NCI-H82 treated with DMSO at 0.1 percent for 48 hours (cell line): ENCODE measurements at regions not wholly inside any gene's neighbourhood (a gene's known extent, or its start where the extent isn't known, plus 50 kb on each side); places are given as distances from the start of the nearest gene placed in this dataset.
"Not testable (repeated sequence)": the region's sequence is repeated elsewhere in the genome, so short reads cannot be mapped to it uniquely, and the experiment has no call there.

Source experiments
- DNase-seq: peaks from one replicate; lab custom pipeline; 2025; ENCODE audit not compliant: unreplicated experiment; lab: John Stamatoyannopoulos, UW

- DNase-seq: not testable (repeated sequence)
These were observed 1421.7 kb upstream of the PCDH10 start for GRCh38 chr4:131727418-131727817.

DNA sequence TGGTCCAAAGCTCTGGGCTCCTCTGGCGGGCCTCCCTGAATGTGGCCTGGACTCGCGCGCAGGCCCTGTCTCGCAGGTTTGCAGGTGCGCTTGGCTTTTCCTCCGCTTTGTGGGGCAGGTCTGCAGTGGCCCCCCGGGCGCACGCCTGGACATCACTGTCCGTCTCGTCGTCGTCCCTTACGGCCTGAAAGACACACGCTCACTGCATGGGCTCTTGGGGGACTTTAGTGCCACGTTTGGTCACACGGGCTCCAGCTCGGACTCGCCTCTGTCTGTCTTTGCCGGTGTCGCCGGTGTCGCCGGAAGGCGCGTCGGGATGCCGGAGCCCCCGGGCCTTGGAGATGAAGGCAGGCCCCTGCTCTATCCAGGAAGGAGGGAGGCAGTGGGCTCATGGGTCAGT lies 1419.9 kb upstream of the PCDH10 start:
- not testable (repeated sequence) for DNase-seq

GRCh38 chr4:131729716-131730398 lies 1419.2 kb upstream of the PCDH10 start:
- DNase-seq: not testable (repeated sequence)

DNA sequence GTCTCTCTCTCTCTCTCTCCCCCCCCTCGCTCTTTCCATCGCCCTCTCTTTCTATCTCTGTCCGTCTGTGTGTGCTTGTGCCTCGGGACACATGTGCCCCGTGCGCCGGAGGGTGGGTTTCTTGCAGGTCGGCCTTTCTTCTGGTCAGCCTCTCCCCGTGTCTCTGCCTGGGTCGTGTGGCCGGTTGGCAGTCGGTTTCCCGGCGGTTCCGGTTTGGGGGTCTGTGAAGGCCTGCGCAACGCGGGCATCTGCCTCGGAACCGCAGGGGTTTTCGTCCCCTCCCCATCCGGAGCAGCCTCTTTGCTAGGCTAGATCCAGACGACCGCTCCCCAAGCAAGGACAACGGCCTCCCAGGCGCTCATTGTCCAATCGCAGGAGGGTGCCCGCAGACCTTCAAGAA lies 1418.5 kb upstream of the PCDH10 start:
- not testable (repeated sequence) for DNase-seq

DNA sequence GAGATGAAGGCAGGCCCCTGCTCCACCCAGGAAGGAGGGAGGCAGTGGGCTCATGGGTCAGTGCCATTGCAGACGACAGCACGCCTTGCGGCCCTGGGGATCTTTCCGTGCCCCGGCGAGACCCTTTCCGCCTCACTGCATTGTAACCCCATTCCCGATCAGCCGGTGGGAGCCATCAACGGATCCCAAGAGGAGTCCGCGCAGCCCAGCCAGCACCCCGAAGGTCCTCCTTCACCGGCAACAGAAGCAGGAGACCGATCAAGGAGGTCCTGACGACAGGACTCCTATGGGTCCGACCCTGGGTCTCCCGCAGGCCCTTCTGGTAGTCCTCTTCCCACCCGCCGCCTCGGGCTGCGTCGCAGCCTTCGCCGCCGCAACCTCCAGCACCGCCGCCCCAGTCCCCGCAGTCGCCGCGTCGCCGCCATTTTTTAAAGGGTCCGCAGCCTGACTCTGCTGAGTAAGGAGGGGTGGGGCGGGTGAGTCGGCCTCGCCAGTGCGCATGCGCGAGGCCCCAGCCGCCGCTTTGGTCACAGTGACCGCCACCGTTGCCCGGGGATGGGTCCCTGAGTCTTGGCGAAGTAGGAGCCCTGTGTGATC lies 1417.0 kb upstream of the PCDH10 start:
- not testable (repeated sequence) for DNase-seq

GRCh38 chr4:131734321-131734720 lies 1414.8 kb upstream of the PCDH10 start:
- not testable (repeated sequence) for DNase-seq

DNA sequence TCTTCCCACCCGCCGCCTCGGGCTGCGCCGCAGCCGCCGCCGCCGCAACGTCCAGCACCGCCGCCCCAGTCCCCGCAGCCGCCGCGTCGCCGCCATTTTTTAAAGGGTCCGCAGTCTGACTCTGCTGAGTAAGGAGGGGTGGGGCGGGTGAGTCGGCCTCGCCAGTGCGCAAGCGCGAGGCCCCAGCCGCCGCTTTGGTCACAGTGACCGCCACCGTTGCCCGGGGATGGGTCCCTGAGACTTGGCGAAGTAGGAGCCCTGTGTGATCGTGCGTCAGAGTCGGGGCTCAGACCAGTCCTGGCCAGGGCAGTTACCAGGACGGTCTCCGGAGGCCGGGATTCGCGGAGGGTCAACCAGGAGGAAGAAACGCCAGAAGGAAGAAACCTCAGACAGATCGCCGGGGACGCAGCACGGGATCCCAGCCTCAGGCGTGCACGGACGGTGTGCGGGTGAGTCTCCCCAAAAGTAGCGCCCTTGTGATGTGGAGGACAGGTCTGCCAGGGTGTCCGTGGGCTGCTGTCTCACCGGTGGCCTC lies 1414.2 kb upstream of the PCDH10 start:
- not testable (repeated sequence) for DNase-seq

DNA sequence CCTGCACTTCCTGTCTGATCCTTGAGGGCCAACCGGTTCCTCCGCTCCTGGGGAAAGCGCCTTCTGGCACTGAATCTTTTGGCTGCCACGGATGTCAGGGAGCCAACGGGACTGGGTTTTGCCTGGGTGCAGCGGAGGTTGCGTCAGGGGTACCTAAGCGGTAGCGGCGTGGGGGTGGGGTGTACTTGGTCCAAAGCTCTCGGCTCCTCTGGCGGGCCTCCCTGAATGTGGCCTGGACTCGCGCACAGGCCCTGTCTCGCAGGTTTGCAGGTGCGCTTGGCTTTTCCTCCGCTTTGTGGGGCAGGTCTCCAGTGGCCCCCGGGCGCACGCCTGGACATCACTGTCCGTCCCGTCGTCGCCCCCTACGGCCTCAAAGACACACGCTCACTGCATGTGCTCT lies 1410.1 kb upstream of the PCDH10 start:
- DNase-seq: not testable (repeated sequence)

GRCh38 chr4:131741836-131742235 lies 1407.3 kb upstream of the PCDH10 start:
- not testable (repeated sequence) for DNase-seq

- DNase-seq: not testable (repeated sequence)
These were observed 1406.4 kb upstream of the PCDH10 start for GRCh38 chr4:131742536-131743205.

DNA sequence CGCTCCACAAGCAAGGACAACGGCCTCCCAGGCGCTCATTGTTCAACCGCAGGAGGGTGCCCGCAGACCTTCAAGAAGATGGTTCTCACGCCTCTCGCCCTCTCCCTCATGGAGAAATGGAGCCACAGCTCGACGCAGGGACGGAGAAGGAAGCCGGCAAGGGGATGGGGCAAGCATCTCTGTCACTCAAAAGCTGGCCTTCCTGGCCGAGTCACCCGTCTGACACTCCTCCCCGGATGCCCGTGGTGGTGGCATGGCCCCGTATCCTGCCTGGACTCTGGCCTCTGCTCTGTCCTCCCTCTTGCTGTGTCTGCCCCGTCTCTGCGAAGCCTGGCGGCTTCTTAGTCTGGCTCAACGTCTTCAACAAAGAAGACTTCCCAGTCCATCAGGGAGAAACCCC lies 1405.7 kb upstream of the PCDH10 start:
- DNase-seq: not testable (repeated sequence)

DNA sequence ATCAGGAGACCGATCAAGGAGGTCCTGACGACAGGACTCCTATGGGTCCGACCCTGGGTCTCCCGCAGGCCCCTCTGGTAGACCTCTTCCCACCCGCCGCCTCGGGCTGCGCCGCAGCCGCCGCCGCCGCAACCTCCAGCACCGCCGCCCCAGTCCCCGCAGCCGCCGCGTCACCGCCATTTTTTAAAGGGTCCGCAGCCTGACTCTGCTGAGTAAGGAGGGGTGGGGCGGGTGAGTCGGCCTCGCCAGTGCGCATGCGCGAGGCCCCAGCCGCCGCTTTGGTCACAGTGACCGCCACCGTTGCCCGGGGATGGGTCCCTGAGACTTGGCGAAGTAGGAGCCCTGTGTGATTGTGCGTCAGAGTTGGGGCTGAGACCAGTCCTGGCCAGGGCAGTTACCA lies 1401.9 kb upstream of the PCDH10 start:
- not testable (repeated sequence) for DNase-seq

DNA sequence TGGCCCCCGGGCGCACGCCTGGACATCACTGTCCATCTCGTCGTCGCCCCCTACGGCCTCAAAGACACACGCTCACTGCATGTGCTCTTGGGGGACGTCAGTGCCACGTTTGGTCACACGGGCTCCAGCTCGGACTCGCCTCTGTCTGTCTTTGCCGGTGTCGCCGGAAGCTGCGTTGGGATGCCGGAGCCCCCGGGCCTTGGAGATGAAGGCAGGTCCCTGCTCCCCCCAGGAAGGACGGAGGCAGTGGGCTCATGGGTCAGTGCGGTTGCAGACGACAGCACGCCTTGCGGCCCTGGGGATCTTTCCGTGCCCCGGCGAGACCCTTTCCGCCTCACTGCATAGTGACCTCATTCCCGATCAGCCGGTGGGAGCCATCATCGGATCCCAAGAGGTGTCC lies 1399.9 kb upstream of the PCDH10 start:
- DNase-seq: not testable (repeated sequence)

- not testable (repeated sequence) for DNase-seq
These were observed 1399.1 kb upstream of the PCDH10 start for GRCh38 chr4:131750006-131750405.

DNA sequence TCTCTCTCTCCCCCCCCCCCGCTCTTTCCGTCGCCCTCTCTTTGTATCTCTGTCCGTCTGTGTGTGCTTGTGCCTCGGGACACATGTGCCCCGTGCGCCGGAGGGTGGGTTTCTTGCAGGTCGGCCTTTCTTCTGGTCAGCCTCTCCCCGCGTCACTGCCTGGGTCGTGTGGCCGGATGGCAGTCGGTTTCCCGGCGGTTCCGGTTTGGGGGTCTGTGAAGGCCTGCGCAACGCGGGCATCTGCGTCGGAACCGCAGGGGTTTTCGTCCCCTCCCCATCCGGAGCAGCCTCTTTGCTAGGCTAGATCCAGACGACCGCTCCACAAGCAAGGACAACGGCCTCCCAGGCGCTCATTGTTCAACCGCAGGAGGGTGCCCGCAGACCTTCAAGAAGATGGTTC lies 1398.6 kb upstream of the PCDH10 start:
- not testable (repeated sequence) for DNase-seq

GRCh38 chr4:131762234-131762633 lies 1386.9 kb upstream of the PCDH10 start:
- DNase-seq: not testable (repeated sequence)

DNA sequence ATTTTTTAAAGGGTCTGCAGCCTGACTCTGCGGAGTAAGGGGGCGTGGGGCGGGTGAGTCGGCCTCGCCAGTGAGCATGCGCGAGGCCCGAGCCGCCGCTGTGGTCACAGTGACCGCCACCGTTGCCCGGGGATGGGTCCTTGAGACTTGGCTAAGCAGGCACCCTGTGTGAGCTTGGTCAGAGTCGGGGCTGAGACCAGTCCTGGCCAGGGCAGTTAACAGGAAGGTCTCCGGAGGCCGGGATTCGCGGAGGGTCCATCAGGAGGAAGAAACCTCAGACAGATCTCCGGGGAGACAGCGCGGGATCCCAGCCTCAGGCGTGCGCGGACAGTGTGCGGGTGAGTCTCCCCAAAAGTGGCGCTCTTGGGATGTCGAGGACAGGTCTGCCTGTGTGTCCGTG lies 1384.4 kb upstream of the PCDH10 start:
- no peak for DNase-seq

GRCh38 chr4:131774382-131774781 lies 1374.7 kb upstream of the PCDH10 start:
- DNase-seq: not testable (repeated sequence)

- not testable (repeated sequence) for DNase-seq
These were observed 1338.5 kb upstream of the PCDH10 start for GRCh38 chr4:131810565-131810964.
